ENCODE measurements at regions not wholly inside any gene's neighbourhood (a gene's known extent, or its start where the extent isn't known, plus 50 kb on each side); places are given as distances from the start of the nearest gene placed in this dataset.
"Not testable (repeated sequence)": the region's sequence is repeated elsewhere in the genome, so short reads cannot be mapped to it uniquely, and the experiment has no call there.

- no peak for DNase-seq (ENCODE audit: low read depth in 2 of 2)
Observed at GRCh38 chr6:92719773-92720172, 699.6 kb downstream of the EPHA7 start.

DNA sequence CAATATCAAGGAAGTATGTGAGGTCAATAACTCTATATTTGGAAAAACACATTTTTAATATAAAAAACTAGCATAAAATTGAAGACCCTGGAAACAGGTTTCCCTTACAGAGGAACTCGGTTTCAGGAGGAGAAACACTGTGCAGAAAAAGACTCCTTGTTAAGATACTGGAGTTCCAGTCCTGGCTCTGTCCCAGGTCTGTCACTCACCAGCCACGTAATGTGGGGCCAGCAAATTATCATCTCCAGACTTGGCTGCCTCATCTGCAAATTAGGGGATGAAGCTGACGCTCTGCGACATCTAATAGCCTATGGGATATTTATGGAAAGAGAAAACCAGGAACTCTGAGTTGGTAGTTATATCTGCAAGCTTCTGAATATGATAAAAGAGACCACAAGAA lies 702.7 kb downstream of the EPHA7 start:
- DNase-seq (ENCODE audit: low read depth in 2 of 2), result no peak

- no peak for DNase-seq (ENCODE audit: low read depth in 2 of 2)
Observed at GRCh38 chr6:92715991-92716390, 703.4 kb downstream of the EPHA7 start.

DNA sequence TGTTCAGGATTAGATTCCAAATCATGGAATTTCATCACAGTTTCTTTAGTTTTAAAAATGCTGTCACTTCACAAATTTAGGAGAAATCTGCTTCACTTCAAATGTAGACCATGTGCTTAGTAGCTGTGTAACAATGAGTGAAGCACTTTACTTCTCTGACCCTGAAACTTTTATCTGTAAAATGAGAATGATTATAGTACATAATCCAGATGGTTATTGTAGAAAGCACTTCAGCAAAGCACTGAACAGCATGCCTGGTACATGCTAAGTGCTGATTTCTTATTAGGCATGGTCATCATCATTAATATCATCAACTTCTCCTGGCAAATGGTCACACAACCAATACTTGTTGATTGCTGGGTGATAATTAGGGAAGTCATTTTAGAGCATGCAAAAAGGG lies 705.0 kb downstream of the EPHA7 start:
- no peak for DNase-seq (ENCODE audit: low read depth in 2 of 2)

- no peak for DNase-seq (ENCODE audit: low read depth in 2 of 2)
Observed at GRCh38 chr6:92710048-92710447, 709.3 kb downstream of the EPHA7 start.

GRCh38 chr6:92708945-92709344 lies 710.4 kb downstream of the EPHA7 start:
- no peak for DNase-seq (ENCODE audit: low read depth in 2 of 2)

DNA sequence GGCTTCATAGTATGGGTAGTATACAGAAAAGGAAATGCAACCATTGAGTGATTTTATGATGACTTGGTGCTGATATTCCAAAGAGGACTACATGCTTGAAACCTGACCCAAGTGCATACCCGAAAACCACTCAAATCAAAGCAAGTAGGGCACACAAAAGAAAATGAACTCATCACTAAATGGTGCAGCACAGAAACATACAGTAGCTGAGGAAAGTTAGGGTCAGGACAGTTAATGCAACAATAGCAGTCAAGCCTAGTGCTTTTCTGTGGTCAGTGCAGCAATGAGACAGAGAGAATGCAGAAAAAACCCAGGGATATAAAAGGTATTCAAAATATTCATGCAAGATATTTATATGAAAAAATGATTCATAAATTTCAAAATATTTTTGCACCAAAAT lies 711.1 kb downstream of the EPHA7 start:
- no peak for DNase-seq (ENCODE audit: low read depth in 2 of 2)

GRCh38 chr6:92706976-92707375 lies 712.4 kb downstream of the EPHA7 start:
- no peak for DNase-seq (ENCODE audit: low read depth in 2 of 2)

GRCh38 chr6:92701425-92702096 lies 717.8 kb downstream of the EPHA7 start:
- no peak for DNase-seq (ENCODE audit: low read depth in 2 of 2)

- no peak for DNase-seq (ENCODE audit: low read depth in 2 of 2)
Observed at GRCh38 chr6:92700411-92700810, 718.9 kb downstream of the EPHA7 start.

- no peak for DNase-seq (ENCODE audit: low read depth in 2 of 2)
Observed at GRCh38 chr6:92690997-92691599, 728.3 kb downstream of the EPHA7 start.

DNA sequence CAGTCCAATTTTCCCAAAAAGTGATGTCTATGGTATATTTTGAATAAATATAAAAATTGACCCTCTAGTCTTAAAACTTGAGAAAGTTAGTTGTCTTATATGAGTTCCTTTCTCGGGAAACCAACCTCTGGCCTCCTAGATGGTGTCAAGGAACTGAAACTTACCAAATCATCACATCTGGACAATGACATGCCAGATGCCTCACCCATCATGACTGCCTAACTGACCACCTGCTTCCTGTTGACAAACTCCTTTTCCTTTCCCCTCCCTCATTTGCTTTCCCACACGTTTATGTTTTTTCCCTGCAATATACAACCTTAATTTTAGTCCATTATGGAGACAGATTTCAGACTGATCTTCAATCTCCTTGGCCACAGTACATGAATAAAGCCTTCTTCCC lies 731.0 kb downstream of the EPHA7 start:
- DNase-seq (ENCODE audit: low read depth in 2 of 2), result no peak

DNA sequence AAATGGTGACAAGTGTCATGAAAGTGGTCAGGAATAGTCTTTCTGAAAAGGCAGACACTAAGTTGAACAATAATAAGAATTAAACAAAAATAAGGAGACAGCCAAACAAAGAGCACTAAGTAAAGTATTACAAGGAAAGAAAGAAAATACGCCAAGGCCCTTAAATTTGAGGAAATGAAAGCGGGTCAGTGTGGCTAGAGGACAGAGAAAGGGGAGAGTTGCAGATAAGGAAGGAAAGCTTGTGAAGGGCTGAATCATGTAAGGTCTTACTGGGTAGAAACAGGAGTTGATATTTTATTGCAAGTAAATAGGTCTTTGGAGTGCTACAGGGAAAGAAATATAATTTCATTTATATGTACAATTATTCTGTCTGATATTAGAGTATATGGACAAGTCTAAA lies 732.1 kb downstream of the EPHA7 start:
- no peak for DNase-seq (ENCODE audit: low read depth in 2 of 2)

- DNase-seq (ENCODE audit: low read depth in 2 of 2), result no peak
Observed at GRCh38 chr6:92684386-92684785, 735.0 kb downstream of the EPHA7 start.

- DNase-seq (ENCODE audit: low read depth in 2 of 2), result no peak
Observed at GRCh38 chr6:92683748-92684147, 735.6 kb downstream of the EPHA7 start.

DNA sequence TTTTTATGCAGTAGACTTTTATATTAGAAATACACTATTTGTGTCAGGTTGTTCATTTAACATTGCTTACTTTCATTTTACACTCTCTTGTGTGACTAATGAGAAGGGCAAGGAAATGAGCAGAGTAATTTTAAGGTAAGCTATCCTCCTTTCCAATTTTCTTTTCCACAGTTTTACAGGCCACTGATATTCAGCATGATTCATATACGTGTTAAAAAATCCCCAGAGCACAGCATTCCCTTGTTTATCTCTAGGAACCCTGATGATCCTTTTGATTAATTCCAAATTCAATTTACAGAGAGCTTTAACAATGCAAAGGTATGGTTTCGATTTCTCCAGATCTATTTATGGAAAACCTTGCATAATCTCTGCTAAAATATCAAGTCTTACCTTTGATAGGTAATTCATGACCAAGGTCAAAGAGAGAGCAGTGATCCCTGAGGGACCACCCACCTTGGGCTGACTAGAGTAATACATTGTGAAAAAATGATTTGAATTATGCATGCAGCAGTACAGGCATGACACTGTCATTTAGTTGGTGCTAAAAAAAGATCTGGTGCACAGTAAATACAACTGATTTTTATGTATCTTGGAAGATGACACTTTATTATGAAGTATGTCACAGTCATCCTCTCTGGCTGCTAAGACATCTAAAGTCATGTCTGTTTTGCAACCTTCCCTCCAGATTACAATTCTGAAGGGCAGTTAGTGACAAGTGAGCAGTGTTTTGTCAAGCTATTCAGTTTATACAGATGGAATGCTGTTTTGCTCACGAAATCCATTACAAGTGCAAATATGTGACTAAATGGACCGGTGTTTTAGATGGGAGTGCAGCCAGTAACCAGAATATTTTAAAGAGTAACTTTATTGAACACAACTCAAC lies 736.6 kb downstream of the EPHA7 start:
- DNase-seq (ENCODE audit: low read depth in 2 of 2), result no peak

DNA sequence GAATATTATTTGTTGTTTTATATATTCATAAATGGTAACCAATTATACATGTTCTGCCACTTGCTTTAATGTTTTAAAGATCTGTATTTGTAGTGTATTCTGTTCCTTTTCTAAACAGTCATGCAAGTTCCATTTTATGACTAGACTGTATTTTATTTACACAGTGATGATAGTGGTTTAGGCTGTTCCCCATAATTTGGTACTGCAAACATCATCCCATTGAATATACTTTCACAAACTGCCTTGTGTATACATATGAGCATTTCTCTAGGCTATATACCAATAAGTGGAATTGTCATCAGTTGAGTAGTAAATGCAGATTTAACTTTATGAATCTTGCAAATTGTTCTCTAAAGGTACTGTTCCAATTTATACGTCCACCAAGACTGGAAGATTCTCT lies 738.0 kb downstream of the EPHA7 start:
- DNase-seq (ENCODE audit: low read depth in 2 of 2), result no peak

DNA sequence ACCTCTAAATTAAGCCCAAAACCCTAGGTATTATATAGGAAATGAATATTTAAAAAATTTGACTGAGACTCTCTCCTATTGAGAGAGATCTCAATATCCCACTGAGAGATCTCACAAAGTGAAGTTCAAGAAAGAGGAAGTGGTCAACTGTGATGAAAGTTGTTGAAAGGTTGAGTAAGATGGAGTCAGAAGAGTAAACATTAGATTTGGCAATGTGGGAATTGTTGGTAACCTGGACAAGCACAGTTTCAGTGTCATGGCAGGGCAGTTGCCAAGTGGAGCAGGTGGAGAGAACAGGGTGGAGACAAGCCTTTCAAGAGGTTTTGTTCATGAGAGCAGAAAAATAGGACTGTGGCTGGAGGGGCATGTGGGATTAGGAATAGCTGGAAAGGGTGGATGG lies 747.9 kb downstream of the EPHA7 start:
- DNase-seq (ENCODE audit: low read depth in 2 of 2), result not testable (repeated sequence)

GRCh38 chr6:92667843-92668242 lies 751.5 kb downstream of the EPHA7 start:
- no peak for DNase-seq (ENCODE audit: low read depth in 2 of 2)

DNA sequence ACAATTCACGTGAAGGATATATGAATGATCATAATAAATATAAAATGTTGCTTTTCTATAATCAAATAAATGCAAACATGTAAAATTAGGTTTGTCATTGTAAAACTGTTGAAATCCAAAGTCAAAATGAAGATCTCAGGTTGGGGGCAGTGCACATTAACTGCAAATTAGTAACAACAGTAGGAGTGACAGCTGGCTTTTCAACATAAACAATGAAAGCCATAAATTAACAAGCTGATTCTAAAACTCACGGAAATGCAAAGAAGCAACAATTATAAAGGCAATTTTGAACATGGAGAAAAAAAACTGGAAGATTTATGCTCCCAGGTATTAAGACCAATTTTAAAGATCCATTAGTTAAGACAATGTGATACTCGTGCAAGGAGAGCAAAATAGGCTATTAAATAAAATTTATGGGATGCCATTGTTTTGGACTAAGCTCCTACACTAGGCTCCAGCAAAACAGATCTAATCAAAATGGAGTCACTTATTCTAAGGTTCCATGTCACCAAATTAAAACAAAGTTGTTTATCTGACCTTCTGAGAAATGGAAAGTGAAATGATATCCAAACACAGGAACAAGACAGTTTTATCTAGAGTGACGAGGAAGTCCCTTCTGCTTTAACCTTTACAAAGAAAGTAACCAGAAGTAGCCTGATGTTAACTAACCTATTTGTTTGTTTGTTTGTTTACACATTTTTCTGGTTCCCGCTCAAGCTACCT lies 770.8 kb downstream of the EPHA7 start:
- DNase-seq (ENCODE audit: low read depth in 2 of 2), result no peak

DNA sequence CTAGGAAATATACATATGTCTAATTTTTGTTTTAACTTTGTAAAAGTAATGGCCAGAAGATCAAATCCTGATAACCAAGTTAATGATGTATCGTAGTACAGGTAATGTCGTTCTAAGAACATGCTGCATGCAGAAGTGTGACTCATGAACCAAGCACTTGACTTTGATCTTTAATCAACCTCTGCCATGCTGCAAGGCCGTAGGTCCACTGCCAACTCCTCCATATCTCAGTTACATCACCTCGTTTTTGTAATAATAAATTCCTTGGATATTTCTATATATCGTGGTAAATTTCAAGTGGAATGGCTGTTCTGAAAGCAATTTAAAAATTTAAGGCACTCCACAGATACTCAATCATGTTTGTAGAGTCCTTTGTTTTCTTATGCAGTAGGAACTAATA lies 771.7 kb downstream of the EPHA7 start:
- DNase-seq (ENCODE audit: low read depth in 2 of 2), result no peak

GRCh38 chr6:92644104-92644791 lies 775.1 kb downstream of the EPHA7 start:
- DNase-seq (ENCODE audit: low read depth in 2 of 2), result peak in 1 of 2 experiments; percentile 4
